ENCODE measurements at regions not wholly inside any gene's neighbourhood (a gene's known extent, or its start where the extent isn't known, plus 50 kb on each side); places are given as distances from the start of the nearest gene placed in this dataset.

- no peaks in the 10 kb centered on the region for H3F3A ChIP-seq (ENCODE audit: insufficient read depth, low read length)
- H3K36me3 ChIP-seq (replicated peaks; ENCODE audit: insufficient read depth, low read length) = no peaks in the 10 kb centered on the region
- no peak for DNase-seq
- H3K4me2 ChIP-seq (ENCODE audit: low read depth, low read length) = no peak overlapping the region
- no peak overlapping the region for H3K27ac ChIP-seq (ENCODE audit: low read length)
- H2AFZ ChIP-seq (ENCODE audit: low read length) = no peak overlapping the region
- H3K27me3 ChIP-seq (replicated peaks; ENCODE audit: insufficient read depth, low read length) = no peaks in the 10 kb centered on the region
- TF ChIP-seq EZH2 (optimal IDR thresholded peaks at IDR 0.05; ENCODE audit: low read depth, low read length) (no peak), EZH2phosphoT487 (IDR thresholded peaks at IDR 0.05; ENCODE audit: low read length) (no peak), CTCF (IDR thresholded peaks at IDR 0.05; ENCODE audit: low read length) (no peak)
- no peaks in the 10 kb centered on the region for H3K9me2 ChIP-seq (replicated peaks; ENCODE audit: insufficient read depth, low read length)
- no peaks in the 10 kb centered on the region for H4K20me1 ChIP-seq (ENCODE audit: insufficient read depth, low read length)
- no peak overlapping the region for H3K9ac ChIP-seq (ENCODE audit: low read length)
- peaks cover 11% of the 10 kb centered on the region for H3K4me1 ChIP-seq (ENCODE audit: low read length)
- H3K4me3 ChIP-seq (ENCODE audit: low read length) = no peak overlapping the region
- H3K9me3 ChIP-seq (replicated peaks; ENCODE audit: insufficient read depth, low read length) = no peaks in the 10 kb centered on the region
- no peaks in the 10 kb centered on the region for H3K79me2 ChIP-seq (ENCODE audit: low read length)
Observed at GRCh38 chr15:57827971-57828370, 121.5 kb downstream of the POLR2M start.

GRCh38 chr15:57832183-57832582, 125.7 kb downstream of the POLR2M start:
- Histone ChIP-seq H3K79me2 (ENCODE audit: low read length) (no peaks in the 10 kb centered on the region), H3K4me3 (ENCODE audit: low read length) (no peak overlapping the region), H3F3A (ENCODE audit: insufficient read depth, low read length) (no peaks in the 10 kb centered on the region), H3K27me3 (replicated peaks; ENCODE audit: insufficient read depth, low read length) (no peaks in the 10 kb centered on the region), H4K20me1 (ENCODE audit: insufficient read depth, low read length) (no peaks in the 10 kb centered on the region), H3K36me3 (replicated peaks; ENCODE audit: insufficient read depth, low read length) (no peaks in the 10 kb centered on the region), H2AFZ (ENCODE audit: low read length) (no peak overlapping the region), H3K27ac (ENCODE audit: low read length) (no peak overlapping the region), H3K9me2 (replicated peaks; ENCODE audit: insufficient read depth, low read length) (no peaks in the 10 kb centered on the region), H3K4me2 (ENCODE audit: low read depth, low read length) (no peak overlapping the region), H3K9me3 (replicated peaks; ENCODE audit: insufficient read depth, low read length) (no peaks in the 10 kb centered on the region), H3K4me1 (ENCODE audit: low read length) (peaks cover 11% of the 10 kb centered on the region), H3K9ac (ENCODE audit: low read length) (no peak overlapping the region)
- DNase-seq = no peak
- no peak for TF ChIP-seq CTCF (IDR thresholded peaks at IDR 0.05; ENCODE audit: low read length)
- TF ChIP-seq EZH2phosphoT487 (IDR thresholded peaks at IDR 0.05; ENCODE audit: low read length) = no peak
- no peak for TF ChIP-seq EZH2 (optimal IDR thresholded peaks at IDR 0.05; ENCODE audit: low read depth, low read length)

GRCh38 chr15:57835119-57835518, 128.6 kb downstream of the POLR2M start:
- Histone ChIP-seq H2AFZ (ENCODE audit: low read length) (no peak overlapping the region), H3K4me2 (ENCODE audit: low read depth, low read length) (no peak overlapping the region), H3K9me2 (replicated peaks; ENCODE audit: insufficient read depth, low read length) (no peaks in the 10 kb centered on the region), H3K9ac (ENCODE audit: low read length) (no peak overlapping the region), H3K36me3 (replicated peaks; ENCODE audit: insufficient read depth, low read length) (no peaks in the 10 kb centered on the region), H3F3A (ENCODE audit: insufficient read depth, low read length) (no peaks in the 10 kb centered on the region), H4K20me1 (ENCODE audit: insufficient read depth, low read length) (no peaks in the 10 kb centered on the region), H3K9me3 (replicated peaks; ENCODE audit: insufficient read depth, low read length) (no peaks in the 10 kb centered on the region), H3K79me2 (ENCODE audit: low read length) (no peaks in the 10 kb centered on the region), H3K27me3 (replicated peaks; ENCODE audit: insufficient read depth, low read length) (no peaks in the 10 kb centered on the region), H3K4me1 (ENCODE audit: low read length) (peaks cover 6% of the 10 kb centered on the region; the same call in 1 of the 2 replicates), H3K4me3 (ENCODE audit: low read length) (no peak overlapping the region), H3K27ac (ENCODE audit: low read length) (no peak overlapping the region)
- DNase-seq = no peak
- TF ChIP-seq CTCF (IDR thresholded peaks at IDR 0.05; ENCODE audit: low read length) = no peak
- TF ChIP-seq EZH2 (optimal IDR thresholded peaks at IDR 0.05; ENCODE audit: low read depth, low read length) = no peak
- TF ChIP-seq EZH2phosphoT487 (IDR thresholded peaks at IDR 0.05; ENCODE audit: low read length) = no peak
